ENCODE measurements at regions not wholly inside any gene's neighbourhood (a gene's known extent, or its start where the extent isn't known, plus 50 kb on each side); places are given as distances from the start of the nearest gene placed in this dataset.

GRCh38 chr4:18735740-18736268 lies 714.2 kb upstream of the LCORL start:
- no peaks in the 10 kb centered on the region for H3K27me3 ChIP-seq (ENCODE audit: control insufficient read depth in 2 of 2, insufficient read depth in 2 of 2, low read length in 2 of 2)
- no peak overlapping the region for H2AFZ ChIP-seq (ENCODE audit: low read depth, low read length)
- POLR2A ChIA-PET = no interaction called here
- H3K9me1 ChIP-seq (replicated peaks; ENCODE audit: control insufficient read depth, extremely low read depth, insufficient read depth, low read length) = no peaks in the 10 kb centered on the region
- no peaks in the 10 kb centered on the region for H4K20me1 ChIP-seq (replicated peaks; ENCODE audit: control insufficient read depth, extremely low read depth, insufficient read depth, low read length)
- H3K4me2 ChIP-seq (ENCODE audit: insufficient read depth, low read length) = no peak overlapping the region
- no peak overlapping the region for H3K9ac ChIP-seq (replicated peaks; ENCODE audit: extremely low read depth, insufficient read depth, low read length)
- no peaks in the 10 kb centered on the region for H3K36me3 ChIP-seq (ENCODE audit: control insufficient read depth in 2 of 2, extremely low read depth in 1 of 2, insufficient read depth in 2 of 2, low read length in 2 of 2)
- DNase-seq (ENCODE audit: low read depth, low spot score) (no peak), FAIRE-seq (no peak)
- H3K4me3 ChIP-seq (replicated peaks in 1 of 3; ENCODE audit: insufficient read depth in 1 of 3, low read depth in 1 of 3, low read length in 3 of 3) = no peak overlapping the region
- H3K79me2 ChIP-seq (ENCODE audit: control insufficient read depth, insufficient read depth, low read length) = no peaks in the 10 kb centered on the region
- TF ChIP-seq, protein P1, sequence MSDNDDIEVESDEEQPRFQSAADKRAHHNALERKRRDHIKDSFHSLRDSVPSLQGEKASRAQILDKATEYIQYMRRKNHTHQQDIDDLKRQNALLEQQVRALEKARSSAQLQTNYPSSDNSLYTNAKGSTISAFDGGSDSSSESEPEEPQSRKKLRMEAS (IDR thresholded peaks at IDR 0.05; ENCODE audit: insufficient read depth, insufficient read length) = no peak
- no peak for TF ChIP-seq POLR2A (IDR thresholded peaks at IDR 0.05; ENCODE audit: low read depth, low read length)
- no peak for TF ChIP-seq JUN (IDR thresholded peaks at IDR 0.05; ENCODE audit: borderline replicate concordance, insufficient read depth, insufficient read length, low read depth)
- no peak for TF ChIP-seq GATA2 (IDR thresholded peaks at IDR 0.05; ENCODE audit: insufficient read depth, insufficient read length, low read depth, low read length)
- TF ChIP-seq, protein P2, sequence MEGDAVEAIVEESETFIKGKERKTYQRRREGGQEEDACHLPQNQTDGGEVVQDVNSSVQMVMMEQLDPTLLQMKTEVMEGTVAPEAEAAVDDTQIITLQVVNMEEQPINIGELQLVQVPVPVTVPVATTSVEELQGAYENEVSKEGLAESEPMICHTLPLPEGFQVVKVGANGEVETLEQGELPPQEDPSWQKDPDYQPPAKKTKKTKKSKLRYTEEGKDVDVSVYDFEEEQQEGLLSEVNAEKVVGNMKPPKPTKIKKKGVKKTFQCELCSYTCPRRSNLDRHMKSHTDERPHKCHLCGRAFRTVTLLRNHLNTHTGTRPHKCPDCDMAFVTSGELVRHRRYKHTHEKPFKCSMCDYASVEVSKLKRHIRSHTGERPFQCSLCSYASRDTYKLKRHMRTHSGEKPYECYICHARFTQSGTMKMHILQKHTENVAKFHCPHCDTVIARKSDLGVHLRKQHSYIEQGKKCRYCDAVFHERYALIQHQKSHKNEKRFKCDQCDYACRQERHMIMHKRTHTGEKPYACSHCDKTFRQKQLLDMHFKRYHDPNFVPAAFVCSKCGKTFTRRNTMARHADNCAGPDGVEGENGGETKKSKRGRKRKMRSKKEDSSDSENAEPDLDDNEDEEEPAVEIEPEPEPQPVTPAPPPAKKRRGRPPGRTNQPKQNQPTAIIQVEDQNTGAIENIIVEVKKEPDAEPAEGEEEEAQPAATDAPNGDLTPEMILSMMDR (IDR thresholded peaks at IDR 0.05; ENCODE audit: extremely low read depth in 1 of 2, insufficient read depth in 1 of 2, low read depth in 1 of 2, low read length in 2 of 2) = no peak
- TF ChIP-seq FOS (IDR thresholded peaks at IDR 0.05; ENCODE audit: borderline replicate concordance, insufficient read depth, low read length) = no peak
- TF ChIP-seq EZH2 (IDR thresholded peaks at IDR 0.05; ENCODE audit: borderline replicate concordance, low read depth, low read length, severe bottlenecking) = no peak
- TF ChIP-seq POLR2AphosphoS5 (IDR thresholded peaks at IDR 0.05; ENCODE audit: insufficient read depth, low read depth, low read length) = no peak
- no peak for TF ChIP-seq MYC (IDR thresholded peaks at IDR 0.05; ENCODE audit: low read depth, low read length)
- no peak overlapping the region for H3K27ac ChIP-seq (ENCODE audit: insufficient read depth, low read depth, low read length)
- no peaks in the 10 kb centered on the region for H3K9me3 ChIP-seq (replicated peaks; ENCODE audit: control insufficient read depth, insufficient read depth, low read length)
- no TSS peak for BruUV-seq (replicated peaks)
- intact Hi-C loops (cut with micrococcal nuclease) (no loop called here), dilution Hi-C loops (cut with MboI; ENCODE audit: extremely low pct_ligation_motif_present, low sequenced_read_pairs) (no loop called here)
- CTCF ChIA-PET = interaction anchor here (1.2 kb wide), 1 partner anchor 14 kb away, joined by 3 read pairs; no protein-coding TSS in a partner anchor
- no peaks in the 10 kb centered on the region for H3K4me1 ChIP-seq (ENCODE audit: control insufficient read depth, extremely low read depth, insufficient read depth, low read length)

Measured in endothelial cell of umbilical vein (primary cell).